IMR-90 (cell line): ENCODE measurements at regions not wholly inside any gene's neighbourhood (a gene's known extent, or its start where the extent isn't known, plus 50 kb on each side); places are given as distances from the start of the nearest gene placed in this dataset.

Experiments used
- ATAC-seq: fragments of 200-7000 bp; cut with Tn5 transposase; 2 replicates; pipeline ENCODE4 v1.9.1; 2020; ENCODE audit warnings: low read depth, mild to moderate bottlenecking, moderate library complexity
- BruUV-seq: library from RNA; stranded (reverse); fragments of 400-500 nt; replicated peaks from 2 replicates; lab custom pipeline; 2021; lab: Mats Ljungman, UMichigan
- CTCF ChIA-PET: fragments of 300-600 bp; formaldehyde crosslinking; extraction: SDS; loops from one replicate; lab custom pipeline; 2021; ENCODE audit warnings: antibody characterized with exemption; lab: Yijun Ruan, JAX
- POLR2A ChIA-PET: fragments of 300-600 bp; sonication (Branson Sonifier 250); formaldehyde crosslinking; loops from one replicate; lab custom pipeline; 2022; ENCODE audit warnings: antibody characterized with exemption; ENCODE audit not compliant: unreplicated experiment; lab: Charles Lee
- DNase-seq: peaks from one replicate; pipeline ENCODE4 v3.0.0; 2013
- H2AFZ ChIP-seq: replicated peaks from 2 replicates; pipeline ENCODE3; 2013; ENCODE audit warnings: low read length, mild to moderate bottlenecking; ENCODE audit not compliant: poor library complexity
- H2AK5ac ChIP-seq: 2 replicates; pipeline ENCODE4 v1.6.1; 2013; ENCODE audit warnings: low read depth, low read length, inconsistent platforms
- H2AK9ac ChIP-seq: replicated peaks from 2 replicates; pipeline ENCODE3; 2013; ENCODE audit warnings: mild to moderate bottlenecking, low read depth, low read length, moderate library complexity; ENCODE audit not compliant: poor library complexity
- H2BK120ac ChIP-seq: 2 replicates; pipeline ENCODE4 v1.6.1; 2013; ENCODE audit warnings: low read depth, low read length, inconsistent platforms
- H2BK15ac ChIP-seq: 3 replicates; pipeline ENCODE4 v1.6.1; 2013; ENCODE audit warnings: low read depth, low read length, inconsistent platforms
- H2BK20ac ChIP-seq: 2 replicates; pipeline ENCODE4 v1.6.1; 2013; ENCODE audit warnings: low read depth, mild to moderate bottlenecking, inconsistent platforms, low read length, moderate library complexity
- H2BK5ac ChIP-seq: 2 replicates; pipeline ENCODE4 v1.6.1; 2013; ENCODE audit warnings: mild to moderate bottlenecking, low read depth, low read length, inconsistent platforms; ENCODE audit not compliant: poor library complexity, severe bottlenecking
- H3K14ac ChIP-seq: replicated peaks from 2 replicates; pipeline ENCODE4 v1.6.1; 2013; ENCODE audit warnings: low read depth, low read length, inconsistent platforms
- H3K18ac ChIP-seq: 2 replicates; pipeline ENCODE4 v1.6.1; 2013; ENCODE audit warnings: low read depth, low read length, control low read depth
- H3K23ac ChIP-seq: 2 replicates; pipeline ENCODE4 v1.6.1; 2013; ENCODE audit warnings: low read depth, low read length, inconsistent platforms
- H3K27ac ChIP-seq: 2 replicates; pipeline ENCODE4 v1.5.1; 2013; ENCODE audit warnings: mild to moderate bottlenecking, control low read depth, low read length; ENCODE audit not compliant: insufficient read depth
- H3K27me3 ChIP-seq: 2 replicates; pipeline ENCODE4 v1.6.1; 2013; ENCODE audit warnings: low read length; ENCODE audit not compliant: control insufficient read depth, insufficient read depth
- H3K36me3 ChIP-seq: 2 replicates; pipeline ENCODE4 v1.6.1; 2013; ENCODE audit warnings: low read length, mixed read lengths; ENCODE audit not compliant: control insufficient read depth, insufficient read depth
- H3K4ac ChIP-seq: 2 replicates; pipeline ENCODE4 v1.6.1; 2013; ENCODE audit warnings: low read depth, low read length, inconsistent platforms
- H3K4me1 ChIP-seq: 2 replicates; pipeline ENCODE4 v1.6.1; 2013; ENCODE audit warnings: low read length, mixed read lengths; ENCODE audit not compliant: control insufficient read depth, insufficient read depth
- H3K4me2 ChIP-seq: 2 replicates; pipeline ENCODE4 v1.6.1; 2013; ENCODE audit warnings: low read depth, mild to moderate bottlenecking, control low read depth, low read length, moderate library complexity
- H3K4me3 ChIP-seq: 2 replicates; pipeline ENCODE4 v1.5.1; 2013; ENCODE audit warnings: low read depth, mild to moderate bottlenecking, control low read depth, low read length, moderate library complexity; ENCODE audit not compliant: insufficient read depth
- H3K56ac ChIP-seq: 2 replicates; pipeline ENCODE4 v1.6.1; 2013; ENCODE audit warnings: low read length, inconsistent platforms; ENCODE audit not compliant: insufficient read depth; ENCODE audit errors: extremely low read depth
- H3K79me1 ChIP-seq, 2 experiments: 2 replicates each; pipeline ENCODE4 v1.6.1; 2013; ENCODE audit warnings: low read length in 2 of 2, inconsistent platforms in 1 of 2, low read depth in 1 of 2
- H3K9ac ChIP-seq: 2 replicates; pipeline ENCODE4 v1.6.1; 2013; ENCODE audit warnings: low read depth, low read length, control low read depth
- H3K9me1 ChIP-seq: 2 replicates; pipeline ENCODE4 v1.6.1; 2013; ENCODE audit warnings: low read length, inconsistent platforms; ENCODE audit not compliant: insufficient read depth
- H3K9me3 ChIP-seq: 2 replicates; pipeline ENCODE4 v1.6.1; 2013; ENCODE audit warnings: low read length; ENCODE audit not compliant: control insufficient read depth, insufficient read depth
- H4K20me1 ChIP-seq: 2 replicates; pipeline ENCODE4 v1.6.1; 2013; ENCODE audit warnings: low read length, inconsistent platforms; ENCODE audit not compliant: insufficient read depth
- H4K5ac ChIP-seq: 2 replicates; pipeline ENCODE4 v1.6.1; 2013; ENCODE audit warnings: mild to moderate bottlenecking, low read depth, low read length, control low read depth
- H4K8ac ChIP-seq, 2 experiments: 2 replicates each; pipeline ENCODE4 v1.6.1; 2013; ENCODE audit warnings: low read depth in 2 of 2, low read length in 2 of 2, control low read depth in 1 of 2, inconsistent platforms in 1 of 2
- H4K91ac ChIP-seq: 2 replicates; pipeline ENCODE4 v1.6.1; 2013; ENCODE audit warnings: low read depth, low read length, inconsistent platforms; ENCODE audit not compliant: insufficient read depth
- CHD1 ChIP-seq: IDR thresholded peaks from 2 replicates; pipeline ENCODE4 v1.6.1; 2012; ENCODE audit warnings: low read depth, low read length, improper control_type of control experiment
- CTCF ChIP-seq: conservative IDR thresholded peaks from 2 replicates; pipeline ENCODE4 v1.5.1; 2012; ENCODE audit warnings: mild to moderate bottlenecking, low read depth, low read length, improper control_type of control experiment
- ELK1 ChIP-seq: fragments of 150-350 bp; IDR thresholded peaks from 2 replicates; pipeline ENCODE4 v1.6.1; 2016; ENCODE audit warnings: low read depth, mild to moderate bottlenecking, low read length, moderate library complexity, borderline replicate concordance
- FOS ChIP-seq: fragments of 150-350 bp; IDR thresholded peaks from 2 replicates; pipeline ENCODE4 v1.6.1; 2016; ENCODE audit warnings: low read depth, low read length
- MAFK ChIP-seq: IDR thresholded peaks from 2 replicates; pipeline ENCODE4 v1.6.1; 2012; ENCODE audit warnings: low read depth, low read length, improper control_type of control experiment
- MXI1 ChIP-seq: IDR thresholded peaks from 2 replicates; pipeline ENCODE4 v1.6.1; 2012; ENCODE audit warnings: low read depth, mild to moderate bottlenecking, low read length, moderate library complexity, borderline replicate concordance
- NFE2L2 ChIP-seq: fragments of 150-350 bp; IDR thresholded peaks from 2 replicates; pipeline ENCODE4 v1.6.1; 2016; ENCODE audit warnings: low read depth, mild to moderate bottlenecking, low read length
- POLR2A ChIP-seq: IDR thresholded peaks from 2 replicates; pipeline ENCODE4 v1.6.1; 2012; ENCODE audit warnings: mild to moderate bottlenecking, low read depth, low read length
- RAD21 ChIP-seq: IDR thresholded peaks from 2 replicates; pipeline ENCODE4 v1.6.1; 2012; ENCODE audit warnings: low read length, improper control_type of control experiment
- RCOR1 ChIP-seq: IDR thresholded peaks from 2 replicates; pipeline ENCODE4 v1.6.1; 2012; ENCODE audit warnings: mild to moderate bottlenecking, low read length, improper control_type of control experiment; ENCODE audit not compliant: insufficient replicate concordance
- RFX5 ChIP-seq: IDR thresholded peaks from 2 replicates; pipeline ENCODE4 v1.8.0; 2012; ENCODE audit warnings: low read depth, mild to moderate bottlenecking, low read length, moderate library complexity
- dilution Hi-C: fragments of 300-500 bp; cut with HindIII; formaldehyde crosslinking; loops from one replicate; pipeline ENCODE4 v1.14.3; 2018; ENCODE audit warnings: low sequenced_read_pairs; ENCODE audit not compliant: unreplicated experiment
- in situ Hi-C: fragments of 300-500 bp; cut with MboI; formaldehyde crosslinking; loops from 3 replicates; pipeline ENCODE4 v1.14.3; 2019; ENCODE audit warnings: low sequenced_read_pairs, inconsistent platforms, mixed read lengths
- intact Hi-C: fragments of 100-400 bp; cut with micrococcal nuclease; formaldehyde crosslinking; loops from 2 replicates; pipeline ENCODE4 v1.10.0; 2022

GRCh38 chr4:69025999-69026387 lies 70.3 kb upstream of the UGT2B7 start:
- ATAC-seq (no peak), DNase-seq (no peak)
- Histone ChIP-seq H3K9ac (no peak overlapping the region), H3K4me2 (no peak overlapping the region), H3K14ac (no peak overlapping the region), H2AK5ac (no peak overlapping the region), H3K9me1 (no peaks in the 10 kb centered on the region), H4K20me1 (no peaks in the 10 kb centered on the region), H2BK120ac (no peak overlapping the region), H3K23ac (no peak overlapping the region), H3K27ac (no peak overlapping the region), H2BK5ac (no peak overlapping the region), H3K9me3 (no peaks in the 10 kb centered on the region), H3K27me3 (no peaks in the 10 kb centered on the region), H3K18ac (no peak overlapping the region), H3K56ac (no peak overlapping the region), H4K91ac (no peak overlapping the region), H3K4me3 (no peak overlapping the region), H4K8ac (no peak overlapping the region), H2AFZ (peak overlapping the region; percentile 41), H3K36me3 (no peaks in the 10 kb centered on the region), H2AK9ac (no peak overlapping the region), H3K4me1 (no peaks in the 10 kb centered on the region), H4K5ac (no peak overlapping the region), H3K4ac (no peak overlapping the region), H3K79me1 (no peaks in the 10 kb centered on the region), H2BK20ac (0 out of 2 replicates have a peak overlapping the region, but pooled peaks have one; percentile 7), H2BK15ac (no peak overlapping the region)
- dilution Hi-C loops (no loop called here), in situ Hi-C loops (no loop called here), intact Hi-C loops (no loop called here)
- BruUV-seq: no TSS peak
- POLR2A ChIA-PET: no interaction called here
- CTCF ChIA-PET: no interaction called here
- TF ChIP-seq RCOR1 (no peak), MAFK (no peak), NFE2L2 (no peak), RAD21 (no peak), CHD1 (no peak), POLR2A (no peak), MXI1 (no peak), CTCF (no peak), FOS (no peak), ELK1 (no peak), RFX5 (no peak)
